Endothelial cell of umbilical vein (primary cell): ENCODE measurements at regions not wholly inside any gene's neighbourhood (a gene's known extent, or its start where the extent isn't known, plus 50 kb on each side); places are given as distances from the start of the nearest gene placed in this dataset.

Source experiments
- BruUV-seq: library from RNA; stranded (reverse); fragments of 400-500 nt; replicated peaks from 2 replicates; lab custom pipeline; 2021; lab: Mats Ljungman, UMichigan
- CTCF ChIA-PET: fragments of 300-600, 350-600 bp; sonication (Branson Sonifier 250); formaldehyde crosslinking; loops from one replicate; lab custom pipeline; 2021; ENCODE audit warnings: antibody characterized with exemption, inconsistent platforms; lab: Charles Lee
- POLR2A ChIA-PET: fragments of 300-600, 350-600 bp; sonication (Branson Sonifier 250); formaldehyde crosslinking; loops from one replicate; lab custom pipeline; 2021; ENCODE audit warnings: antibody characterized with exemption, inconsistent platforms; lab: Charles Lee
- DNase-seq: peaks from one replicate; pipeline ENCODE4 v3.0.0-alpha.2; 2011; ENCODE audit warnings: low read depth, low spot score
- FAIRE-seq: peaks from 2 replicates; lab custom pipeline; 2011; peaks lifted over from hg19 to GRCh38; lab: Jason Lieb, UNC
- H2AFZ ChIP-seq: 2 replicates; pipeline ENCODE4 v1.6.0; 2012; ENCODE audit warnings: low read depth, low read length, control low read depth, inconsistent platforms
- H3K27ac ChIP-seq: 2 replicates; pipeline ENCODE4 v1.5.1; 2011; ENCODE audit warnings: low read depth, mild to moderate bottlenecking, control low read depth, low read length, moderate library complexity; ENCODE audit not compliant: insufficient read depth
- H3K27me3 ChIP-seq, 2 experiments: 2 replicates each; pipeline versions ENCODE4 v1.6.0 to v1.6.1; 2011; ENCODE audit warnings: low read length in 2 of 2, mixed read lengths in 1 of 2; ENCODE audit not compliant: control insufficient read depth in 2 of 2, insufficient read depth in 2 of 2
- H3K36me3 ChIP-seq, 2 experiments: 2 replicates in 1 of 2; 3 replicates in 1 of 2; pipeline ENCODE4 v1.5.1; 2011; ENCODE audit warnings: low read length in 2 of 2, mild to moderate bottlenecking in 1 of 2, moderate library complexity in 1 of 2; ENCODE audit not compliant: control insufficient read depth in 2 of 2, insufficient read depth in 2 of 2; ENCODE audit errors: extremely low read depth in 1 of 2
- H3K4me1 ChIP-seq: 3 replicates; pipeline ENCODE4 v1.5.1; 2011; ENCODE audit warnings: mild to moderate bottlenecking, low read length; ENCODE audit not compliant: control insufficient read depth, insufficient read depth; ENCODE audit errors: extremely low read depth
- H3K4me2 ChIP-seq: 2 replicates; pipeline ENCODE4 v1.6.1; 2011; ENCODE audit warnings: low read length, control low read depth, mixed read lengths; ENCODE audit not compliant: insufficient read depth
- H3K4me3 ChIP-seq, 3 experiments: fragments of 200-600 bp in 1 of 3; sonication (generic), shearing (Covaris generic) in 1 of 3; replicated peaks in 1 of 3; 2 replicates each; pipeline ENCODE4 v1.5.1; 2011 to 2016; ENCODE audit warnings: control low read depth in 3 of 3, low read length in 3 of 3, mild to moderate bottlenecking in 2 of 3, inconsistent platforms in 1 of 3, low read depth in 1 of 3, moderate library complexity in 1 of 3; ENCODE audit not compliant: insufficient read depth in 1 of 3
- H3K79me2 ChIP-seq: 2 replicates; pipeline ENCODE4 v1.6.0; 2012; ENCODE audit warnings: low read length, inconsistent platforms; ENCODE audit not compliant: control insufficient read depth, insufficient read depth
- H3K9ac ChIP-seq: replicated peaks from 2 replicates; pipeline ENCODE3; 2011; ENCODE audit warnings: low read length, control low read depth; ENCODE audit not compliant: insufficient read depth; ENCODE audit errors: extremely low read depth
- H3K9me1 ChIP-seq: replicated peaks from 3 replicates; pipeline ENCODE4 v1.6.0; 2011; ENCODE audit warnings: mild to moderate bottlenecking, low read length; ENCODE audit not compliant: control insufficient read depth, insufficient read depth; ENCODE audit errors: extremely low read depth
- H3K9me3 ChIP-seq: replicated peaks from 2 replicates; pipeline ENCODE4 v1.5.1; 2012; ENCODE audit warnings: low read length, inconsistent platforms; ENCODE audit not compliant: control insufficient read depth, insufficient read depth
- H4K20me1 ChIP-seq: replicated peaks from 2 replicates; pipeline ENCODE3; 2011; ENCODE audit warnings: mild to moderate bottlenecking, low read length; ENCODE audit not compliant: control insufficient read depth, insufficient read depth; ENCODE audit errors: extremely low read depth
- CTCF ChIP-seq, 2 donors: IDR thresholded peaks; 1 replicate in 1 of 2; 2 replicates in 1 of 2; pipeline ENCODE4 v1.5.1; 2011; ENCODE audit warnings: low read length in 2 of 2, mild to moderate bottlenecking in 2 of 2, moderate library complexity in 2 of 2, control low read depth in 1 of 2, inconsistent platforms in 1 of 2, low read depth in 1 of 2; ENCODE audit not compliant: insufficient read depth in 1 of 2; ENCODE audit errors: extremely low read depth in 1 of 2
- EZH2 ChIP-seq: IDR thresholded peaks from 2 replicates; pipeline ENCODE4 v1.6.1; 2012; ENCODE audit warnings: borderline replicate concordance, low read depth, mild to moderate bottlenecking, moderate library complexity, low read length, inconsistent platforms; ENCODE audit not compliant: severe bottlenecking
- FOS ChIP-seq: IDR thresholded peaks from 2 replicates; pipeline ENCODE4 v1.6.1; 2011; ENCODE audit warnings: mild to moderate bottlenecking, low read length, moderate library complexity, borderline replicate concordance; ENCODE audit not compliant: insufficient read depth
- GATA2 ChIP-seq: IDR thresholded peaks from 2 replicates; pipeline ENCODE4 v1.7.0; 2011; ENCODE audit warnings: low read depth, mild to moderate bottlenecking, moderate library complexity, mixed read lengths, low read length; ENCODE audit not compliant: insufficient read length, insufficient read depth
- JUN ChIP-seq: IDR thresholded peaks from 2 replicates; pipeline ENCODE4 v1.6.1; 2011; ENCODE audit warnings: borderline replicate concordance, low read depth; ENCODE audit not compliant: insufficient read length, insufficient read depth
- MAX ChIP-seq: IDR thresholded peaks from 2 replicates; pipeline ENCODE4 v1.6.1; 2011; ENCODE audit not compliant: insufficient read depth, insufficient read length
- MYC ChIP-seq: IDR thresholded peaks from one replicate; pipeline ENCODE4 v1.6.1; 2011; ENCODE audit warnings: mild to moderate bottlenecking, low read depth, low read length
- POLR2A ChIP-seq: IDR thresholded peaks from 2 replicates; pipeline ENCODE4 v1.6.1; 2012; ENCODE audit warnings: low read depth, mild to moderate bottlenecking, control low read depth, low read length
- POLR2AphosphoS5 ChIP-seq: IDR thresholded peaks from 2 replicates; pipeline ENCODE4 v1.6.1; 2012; ENCODE audit warnings: low read depth, mild to moderate bottlenecking, control low read depth, low read length, moderate library complexity; ENCODE audit not compliant: insufficient read depth
- dilution Hi-C: fragments of 300-500 bp; cut with MboI; formaldehyde crosslinking; loops from one replicate; pipeline ENCODE4 v1.15.0; 2019; ENCODE audit warnings: low sequenced_read_pairs; ENCODE audit not compliant: extremely low pct_ligation_motif_present
- intact Hi-C: fragments of 100-400 bp; cut with micrococcal nuclease; formaldehyde crosslinking; loops from one replicate; pipeline ENCODE4 v1.10.0; 2022

GRCh38 chr16:86877835-86878234 lies 299.5 kb downstream of the FOXL1 start:
- H3K4me3 ChIP-seq: no peak overlapping the region
- ChIA-PET CTCF (no interaction called here), POLR2A (no interaction called here)
- FAIRE-seq (no peak), DNase-seq (no peak)
- no peak for TF ChIP-seq POLR2AphosphoS5
- no peak for TF ChIP-seq POLR2A
- TF ChIP-seq MYC: no peak
- TF ChIP-seq CTCF (IDR thresholded peaks at IDR 0.05; ENCODE audit: extremely low read depth in 1 of 2, insufficient read depth in 1 of 2, low read depth in 1 of 2, low read length in 2 of 2): no peak
- no peak for TF ChIP-seq FOS
- no peak for TF ChIP-seq MAX
- TF ChIP-seq JUN: no peak
- TF ChIP-seq GATA2: no peak
- TF ChIP-seq EZH2: no peak
- H3K36me3 ChIP-seq: no peaks in the 10 kb centered on the region
- H3K9ac ChIP-seq: no peak overlapping the region
- H3K4me1 ChIP-seq: no peaks in the 10 kb centered on the region
- H3K79me2 ChIP-seq: no peaks in the 10 kb centered on the region
- no peaks in the 10 kb centered on the region for H4K20me1 ChIP-seq
- no TSS peak for BruUV-seq
- H3K27me3 ChIP-seq: no peaks in the 10 kb centered on the region
- no peaks in the 10 kb centered on the region for H3K9me1 ChIP-seq
- H3K9me3 ChIP-seq: no peaks in the 10 kb centered on the region
- H3K27ac ChIP-seq: no peak overlapping the region
- no peak overlapping the region for H2AFZ ChIP-seq
- intact Hi-C loops: loop anchor here (10.0 kb wide), 1 partner anchor 397 kb away; no protein-coding TSS in a partner anchor
- H3K4me2 ChIP-seq: no peak overlapping the region
- dilution Hi-C loops: no loop called here
